A673 (cell line): ENCODE measurements at regions not wholly inside any gene's neighbourhood (a gene's known extent, or its start where the extent isn't known, plus 50 kb on each side); places are given as distances from the start of the nearest gene placed in this dataset.
"Not testable (repeated sequence)": the region's sequence is repeated elsewhere in the genome, so short reads cannot be mapped to it uniquely, and the experiment has no call there.

Experiments
- BruUV-seq: library from RNA; stranded (reverse); fragments of 400-500 nt; replicated peaks from 2 replicates; lab custom pipeline; 2021; lab: Mats Ljungman, UMichigan
- CTCF ChIA-PET: fragments of 300-600 bp; sonication (Branson Sonifier 250); formaldehyde crosslinking; loops from one replicate; lab custom pipeline; 2022; ENCODE audit warnings: antibody characterized with exemption; lab: Charles Lee
- POLR2A ChIA-PET: fragments of 300-600 bp; sonication (Branson Sonifier 250); formaldehyde crosslinking; loops from one replicate; lab custom pipeline; 2022; ENCODE audit warnings: antibody characterized with exemption; ENCODE audit not compliant: low non-redundant PET; lab: Charles Lee
- DNase-seq: peaks from one replicate; pipeline ENCODE4 v3.0.0-alpha.2; 2015; ENCODE audit warnings: low spot score
- H3K27ac ChIP-seq: fragments of 200-600 bp; sonication (generic); 2 replicates; pipeline ENCODE4 v1.5.1; 2016; ENCODE audit warnings: mixed run types, low read depth, mild to moderate bottlenecking, mixed read lengths, antibody characterized with exemption, low read length; ENCODE audit not compliant: poor library complexity, severe bottlenecking
- H3K27me3 ChIP-seq: fragments of 200-600 bp; sonication (generic); replicated peaks from 2 replicates; pipeline ENCODE4 v1.6.1; 2017; ENCODE audit warnings: mixed run types, low read depth, mild to moderate bottlenecking, mixed read lengths, antibody characterized with exemption, low read length; ENCODE audit not compliant: insufficient read depth, poor library complexity
- H3K36me3 ChIP-seq: fragments of 200-600 bp; sonication (generic); 2 replicates; pipeline ENCODE4 v1.6.1; 2016; ENCODE audit warnings: mixed run types, mild to moderate bottlenecking, mixed read lengths, antibody characterized with exemption, low read length; ENCODE audit not compliant: insufficient read depth, poor library complexity, severe bottlenecking
- H3K4me1 ChIP-seq: fragments of 200-600 bp; sonication (generic); 2 replicates; pipeline ENCODE4 v1.6.1; 2017; ENCODE audit warnings: mixed run types, mild to moderate bottlenecking, mixed read lengths, antibody characterized with exemption, low read length; ENCODE audit not compliant: insufficient read depth, poor library complexity, severe bottlenecking
- H3K4me3 ChIP-seq: fragments of 200-600 bp; sonication (generic); 2 replicates; pipeline ENCODE4 v1.5.1; 2016; ENCODE audit warnings: low read depth, mixed run types, mild to moderate bottlenecking, mixed read lengths, low read length; ENCODE audit not compliant: poor library complexity, severe bottlenecking
- H3K9me3 ChIP-seq: fragments of 200-600 bp; sonication (generic); 2 replicates; pipeline ENCODE4 v1.6.1; 2016; ENCODE audit warnings: mixed run types, low read depth, mild to moderate bottlenecking, mixed read lengths, antibody characterized with exemption, low read length; ENCODE audit not compliant: poor library complexity, severe bottlenecking
- CTCF ChIP-seq: fragments of 300-800, 200-600 bp; sonication (generic); conservative IDR thresholded peaks from 2 replicates; pipeline ENCODE4 v1.5.1; 2017; ENCODE audit warnings: low read depth, mild to moderate bottlenecking, antibody characterized with exemption, low read length, moderate library complexity, mixed read lengths
- EZH2 ChIP-seq: fragments of 200-600 bp; sonication (generic); IDR thresholded peaks from 2 replicates; pipeline ENCODE4 v1.6.1; 2017; ENCODE audit warnings: borderline replicate concordance, low read depth, mild to moderate bottlenecking, mixed read lengths, antibody characterized with exemption, low read length; ENCODE audit not compliant: poor library complexity, severe bottlenecking
- intact Hi-C: fragments of 100-400 bp; cut with micrococcal nuclease; formaldehyde crosslinking; loops from one replicate; pipeline ENCODE4 v1.10.0; 2022; ENCODE audit not compliant: unreplicated experiment

DNA sequence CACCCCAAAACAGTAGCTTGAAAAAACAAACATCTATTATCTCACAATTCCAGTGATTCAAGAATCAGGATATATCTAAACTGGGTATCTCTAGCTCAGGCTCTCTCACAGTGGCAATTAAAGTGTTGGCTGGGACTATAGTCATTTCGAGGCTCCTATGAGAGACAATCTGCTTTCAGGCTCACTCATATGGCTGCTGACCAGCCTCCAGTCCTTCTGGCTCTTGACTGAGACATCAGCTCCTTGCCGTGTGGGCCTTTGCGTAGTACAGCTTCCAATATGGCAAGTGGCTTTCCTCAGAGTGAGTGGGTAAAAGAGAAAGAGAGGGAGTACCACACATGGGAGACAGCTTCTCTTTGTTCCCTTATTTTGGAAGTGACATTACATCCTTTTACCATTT lies 327.2 kb downstream of the CENPW start:
- Histone ChIP-seq H3K9me3 (peaks cover 7% of the 10 kb centered on the region), H3K4me1 (no peaks in the 10 kb centered on the region), H3K27me3 (no peaks in the 10 kb centered on the region), H3K4me3 (no peak overlapping the region), H3K36me3 (no peaks in the 10 kb centered on the region), H3K27ac (no peak overlapping the region)
- ChIA-PET CTCF (no interaction called here), POLR2A (no interaction called here)
- DNase-seq: no peak
- no peak for TF ChIP-seq EZH2
- TF ChIP-seq CTCF: no peak
- BruUV-seq: no TSS peak
- intact Hi-C loops: no loop called here

DNA sequence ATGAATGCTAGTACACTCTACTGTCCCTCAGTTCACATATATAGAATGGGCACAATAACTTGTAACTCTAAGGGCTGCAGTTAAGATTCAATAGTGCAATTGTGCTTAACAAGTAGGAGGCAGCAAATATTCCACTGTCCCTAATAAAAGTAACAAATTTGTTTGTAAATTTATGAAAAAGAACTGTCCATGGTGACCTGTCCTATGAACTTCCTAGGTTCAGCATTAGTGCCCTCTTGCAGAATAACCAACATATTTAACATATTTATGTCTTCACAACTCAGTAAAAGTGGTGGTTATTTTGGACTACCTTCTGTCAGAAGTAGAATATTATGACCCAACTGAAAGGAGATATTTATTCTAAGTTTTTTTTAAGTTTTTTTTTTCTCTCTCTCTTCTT lies 327.8 kb downstream of the CENPW start:
- TF ChIP-seq CTCF (no peak), EZH2 (no peak)
- POLR2A ChIA-PET: no interaction called here
- Histone ChIP-seq H3K9me3 (peaks cover 7% of the 10 kb centered on the region), H3K4me3 (no peak overlapping the region), H3K4me1 (no peaks in the 10 kb centered on the region), H3K27ac (no peak overlapping the region), H3K27me3 (no peaks in the 10 kb centered on the region), H3K36me3 (no peaks in the 10 kb centered on the region)
- CTCF ChIA-PET: no interaction called here
- no peak for DNase-seq
- intact Hi-C loops: no loop called here
- BruUV-seq: no TSS peak

- Histone ChIP-seq H3K9me3 (peaks cover 7% of the 10 kb centered on the region), H3K27me3 (no peaks in the 10 kb centered on the region), H3K27ac (no peak overlapping the region), H3K36me3 (no peaks in the 10 kb centered on the region), H3K4me3 (no peak overlapping the region), H3K4me1 (no peaks in the 10 kb centered on the region)
- POLR2A ChIA-PET: no interaction called here
- intact Hi-C loops: no loop called here
- no TSS peak for BruUV-seq
- CTCF ChIA-PET: no interaction called here
- TF ChIP-seq CTCF (no peak), EZH2 (no peak)
- DNase-seq: no peak
Observed at GRCh38 chr6:126672649-126673048, 332.7 kb downstream of the CENPW start.

DNA sequence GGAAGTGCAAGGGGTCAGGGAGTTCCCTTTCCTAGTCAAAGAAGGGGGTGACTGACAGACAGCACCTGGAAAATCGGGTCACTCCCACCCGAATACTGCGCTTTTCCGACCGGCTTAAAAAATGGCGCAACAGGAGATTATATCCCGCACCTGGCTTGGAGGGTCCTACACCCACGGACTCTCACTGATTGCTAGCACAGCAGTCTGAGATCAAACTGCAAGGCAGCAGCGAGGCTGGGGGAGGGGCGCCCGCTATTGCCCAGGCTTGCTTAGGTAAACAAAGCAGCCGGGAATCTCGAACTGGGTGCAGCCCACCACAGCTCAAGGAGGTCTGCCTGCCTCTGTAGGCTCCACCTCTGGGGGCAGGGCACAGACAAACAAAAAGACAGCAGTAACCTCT lies 333.8 kb downstream of the CENPW start:
- BruUV-seq, H3K36me3 ChIP-seq, DNase-seq: not testable (repeated sequence)

More for the DNA sequence above, 333.8 kb downstream of the CENPW start:
- CTCF ChIA-PET, H3K4me3 ChIP-seq, POLR2A ChIA-PET, intact Hi-C loops, H3K4me1 ChIP-seq, H3K27me3 ChIP-seq, H3K9me3 ChIP-seq, H3K27ac ChIP-seq: not testable (repeated sequence)
